G401 (cell line): ENCODE measurements at regions not wholly inside any gene's neighbourhood (a gene's known extent, or its start where the extent isn't known, plus 50 kb on each side); places are given as distances from the start of the nearest gene placed in this dataset.

Experiments used
- DNase-seq: peaks from one replicate; pipeline ENCODE4 v3.0.0-alpha.2; 2015; ENCODE audit warnings: low spot score
- in situ Hi-C: cut with HindIII; loops from 2 replicates; pipeline ENCODE4 v1.10.0; 2016; ENCODE audit warnings: low sequenced_read_pairs, mixed read lengths

GRCh38 chr2:128554151-128554769 lies 235.6 kb upstream of the HS6ST1 start:
- DNase-seq, result no peak
- in situ Hi-C loops, result no loop called here

GRCh38 chr2:128555433-128555832 lies 236.8 kb upstream of the HS6ST1 start:
- in situ Hi-C loops, result no loop called here
- no peak for DNase-seq

- in situ Hi-C loops, result no loop called here
- DNase-seq, result no peak
Measured at GRCh38 chr2:128556089-128556488, 237.4 kb upstream of the HS6ST1 start.

- in situ Hi-C loops, result no loop called here
- DNase-seq, result no peak
Measured at GRCh38 chr2:128556633-128557032, 238.0 kb upstream of the HS6ST1 start.

GRCh38 chr2:128557069-128557468 lies 238.4 kb upstream of the HS6ST1 start:
- in situ Hi-C loops, result no loop called here

GRCh38 chr2:128557831-128558241 lies 239.2 kb upstream of the HS6ST1 start:
- in situ Hi-C loops, result no loop called here
- DNase-seq, result no peak

More at GRCh38 chr2:128557069-128557468, 238.4 kb upstream of the HS6ST1 start:
- no peak for DNase-seq

- no peak for DNase-seq
- in situ Hi-C loops, result no loop called here
Measured at GRCh38 chr2:128558441-128558840, 239.8 kb upstream of the HS6ST1 start.

- DNase-seq, result no peak
- in situ Hi-C loops, result no loop called here
Measured at GRCh38 chr2:128558895-128559532, 240.3 kb upstream of the HS6ST1 start.

- in situ Hi-C loops, result no loop called here
- DNase-seq, result no peak
Measured at GRCh38 chr2:128559533-128560515, 241.2 kb upstream of the HS6ST1 start.

GRCh38 chr2:128560718-128561117 lies 242.1 kb upstream of the HS6ST1 start:
- DNase-seq, result no peak
- in situ Hi-C loops, result no loop called here

GRCh38 chr2:128562471-128563347 lies 244.0 kb upstream of the HS6ST1 start:
- DNase-seq, result no peak
- in situ Hi-C loops, result no loop called here

- in situ Hi-C loops, result no loop called here
- DNase-seq, result peak; percentile 73
Measured at GRCh38 chr2:128563348-128563687, 244.7 kb upstream of the HS6ST1 start.

- in situ Hi-C loops, result no loop called here
Measured at GRCh38 chr2:128564131-128564530, 245.5 kb upstream of the HS6ST1 start.

GRCh38 chr2:128564551-128564950 lies 245.9 kb upstream of the HS6ST1 start:
- in situ Hi-C loops, result no loop called here
- DNase-seq, result no peak

More at GRCh38 chr2:128564131-128564530, 245.5 kb upstream of the HS6ST1 start:
- DNase-seq, result no peak

- no peak for DNase-seq
Measured at GRCh38 chr2:128565441-128565840, 246.8 kb upstream of the HS6ST1 start.

GRCh38 chr2:128566671-128567070 lies 248.0 kb upstream of the HS6ST1 start:
- no peak for DNase-seq
- in situ Hi-C loops, result no loop called here

More at GRCh38 chr2:128565441-128565840, 246.8 kb upstream of the HS6ST1 start:
- in situ Hi-C loops, result no loop called here

GRCh38 chr2:128568106-128568505 lies 249.4 kb upstream of the HS6ST1 start:
- no peak for DNase-seq
- in situ Hi-C loops, result no loop called here

GRCh38 chr2:128573116-128573515 lies 254.4 kb upstream of the HS6ST1 start:
- no peak for DNase-seq
- in situ Hi-C loops, result no loop called here

GRCh38 chr2:128573531-128573930 lies 254.9 kb upstream of the HS6ST1 start:
- DNase-seq, result no peak
- in situ Hi-C loops, result no loop called here
